ENCODE measurements at regions not wholly inside any gene's neighbourhood (a gene's known extent, or its start where the extent isn't known, plus 50 kb on each side); places are given as distances from the start of the nearest gene placed in this dataset.

- no peak for TF ChIP-seq CTCF (IDR thresholded peaks at IDR 0.05)
- TF ChIP-seq MAX (CRISPR knock-in tag; IDR thresholded peaks at IDR 0.05), result no peak
- no peak for TF ChIP-seq ZNF671 (CRISPR knock-in tag; IDR thresholded peaks at IDR 0.05)
- no peak for TF ChIP-seq RELA (CRISPR knock-in tag; IDR thresholded peaks at IDR 0.05; ENCODE audit: borderline replicate concordance)
- no peak for TF ChIP-seq USF1 (CRISPR knock-in tag; IDR thresholded peaks at IDR 0.05)
- TF ChIP-seq ZNF263 (CRISPR knock-in tag; IDR thresholded peaks at IDR 0.05; ENCODE audit: low read depth), result no peak
- TF ChIP-seq STAT6 (CRISPR knock-in tag; conservative IDR thresholded peaks at IDR 0.05; ENCODE audit: low read depth), result no peak
- no peak for TF ChIP-seq ZNF423 (CRISPR knock-in tag; IDR thresholded peaks at IDR 0.05)
- TF ChIP-seq ZNF138 (CRISPR knock-in tag; conservative IDR thresholded peaks at IDR 0.05), result no peak
- no peak for TF ChIP-seq JUN (CRISPR knock-in tag; IDR thresholded peaks at IDR 0.05)
- no peak for TF ChIP-seq E2F4 (CRISPR knock-in tag; IDR thresholded peaks at IDR 0.05; ENCODE audit: borderline replicate concordance, low read depth)
Observed at GRCh38 chr6:81362246-81362645, 390.2 kb downstream of the TENT5A start.

All from WTC11 (cell line).